ENCODE measurements at regions not wholly inside any gene's neighbourhood (a gene's known extent, or its start where the extent isn't known, plus 50 kb on each side); places are given as distances from the start of the nearest gene placed in this dataset.

GRCh38 chr18:61756244-61756643 is 136.6 kb downstream of the RNF152 start:
- DNase-seq, result no peak

GRCh38 chr18:61755555-61755954 is 137.3 kb downstream of the RNF152 start:
- no peak for DNase-seq

DNA sequence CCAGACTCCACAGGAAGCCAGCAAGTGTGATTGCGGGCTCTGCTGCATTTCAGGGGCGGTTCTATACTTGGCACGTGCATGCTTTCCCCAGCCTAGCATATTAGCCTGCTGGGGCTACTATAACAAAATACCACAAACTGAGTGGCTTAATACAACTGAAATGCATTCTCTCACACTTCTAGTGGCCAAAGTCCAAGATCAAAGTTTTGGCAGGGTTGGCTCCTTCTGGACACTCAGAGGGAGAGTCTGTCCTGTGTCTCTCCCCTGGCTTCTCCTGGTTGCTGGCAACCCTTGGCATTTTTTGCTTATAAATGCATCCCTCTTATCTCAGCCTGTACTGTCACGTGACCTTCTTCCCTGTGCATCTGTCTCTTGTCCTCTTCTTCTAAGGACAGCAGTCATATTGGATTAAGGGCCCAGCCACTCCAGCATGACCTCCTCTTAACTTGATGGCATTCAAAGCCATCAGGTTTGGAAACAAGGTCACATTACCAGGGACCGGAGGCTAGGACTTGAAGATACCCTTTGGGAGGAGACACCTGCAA is 138.7 kb downstream of the RNF152 start:
- no peak for DNase-seq

DNA sequence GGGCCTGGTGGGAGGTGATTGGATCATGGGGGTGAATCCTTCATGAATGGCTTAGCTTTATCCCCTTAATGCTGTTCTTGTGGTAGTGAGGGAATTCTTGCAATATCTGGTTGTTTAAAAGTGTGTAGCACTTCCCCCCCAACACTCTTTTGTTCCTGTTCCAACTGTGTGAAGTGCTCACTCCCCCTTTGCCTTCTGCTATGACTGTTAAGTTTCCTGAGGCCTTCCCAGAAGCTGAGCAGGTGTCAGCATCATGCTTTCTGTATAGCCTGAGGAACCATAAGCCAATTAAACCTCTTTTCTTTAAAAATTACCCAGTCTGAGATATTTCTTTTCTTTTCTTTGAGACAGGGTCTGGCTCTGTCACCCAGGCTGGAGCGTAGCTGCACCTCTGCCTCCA is 139.4 kb downstream of the RNF152 start:
- DNase-seq, result no peak

GRCh38 chr18:61752973-61753372 is 139.8 kb downstream of the RNF152 start:
- no peak for DNase-seq

DNA sequence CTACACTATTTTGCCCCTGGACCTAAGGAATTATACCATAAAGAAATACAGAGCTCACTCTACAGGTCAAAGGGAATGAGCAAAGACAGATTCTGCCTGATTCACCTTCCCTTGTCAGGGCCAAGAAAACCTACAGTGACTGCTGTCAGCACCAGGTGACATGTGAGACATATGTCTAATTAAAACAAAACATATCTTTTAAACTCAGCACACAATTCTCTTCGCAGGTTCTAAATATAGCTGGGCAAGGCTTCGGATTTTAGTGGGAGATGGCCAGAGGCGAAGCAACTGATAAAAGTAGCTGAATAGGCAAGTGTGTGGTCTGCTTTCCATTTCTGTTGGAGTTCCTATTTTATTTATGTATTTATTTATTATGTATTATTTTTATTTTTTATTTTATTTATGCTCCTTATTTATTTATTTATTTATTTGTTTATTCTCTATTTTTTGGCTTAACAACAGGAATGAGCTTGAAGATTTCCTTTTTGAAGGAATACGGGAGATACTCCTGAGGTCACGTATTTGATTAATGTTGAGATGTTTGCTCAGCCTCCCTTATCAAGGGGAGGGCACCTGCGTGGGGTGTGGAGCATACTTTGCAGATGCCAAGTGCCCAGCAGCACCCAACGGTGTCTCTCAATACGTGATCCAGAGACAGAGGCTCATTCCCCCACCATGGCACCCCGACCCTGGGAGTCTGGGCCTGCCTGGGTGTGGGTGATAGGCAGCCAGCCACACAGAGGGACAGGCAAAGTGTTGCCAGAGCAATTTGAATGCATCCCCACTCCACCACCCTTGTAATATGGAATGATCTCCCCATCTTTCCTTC is 141.8 kb downstream of the RNF152 start:
- no peak for DNase-seq

DNA sequence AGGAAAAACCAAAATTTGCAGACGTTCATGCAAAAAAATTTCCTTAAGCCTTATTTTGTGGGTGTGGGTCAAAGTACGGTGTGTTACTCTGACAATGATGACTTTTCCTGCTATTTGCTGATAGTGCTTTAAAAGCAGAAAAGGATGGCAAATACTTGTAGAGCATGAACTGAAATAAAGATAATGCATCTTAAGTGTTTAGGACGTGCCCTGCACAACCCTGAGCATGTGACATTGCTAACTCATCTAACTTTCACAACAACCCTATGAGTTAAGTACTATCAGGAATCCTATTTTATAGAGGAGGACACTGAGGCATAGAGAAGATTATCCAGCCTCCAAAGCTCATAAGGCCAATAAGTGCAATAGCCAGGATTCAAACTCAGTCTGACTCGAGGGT is 143.3 kb downstream of the RNF152 start:
- no peak for DNase-seq

DNA sequence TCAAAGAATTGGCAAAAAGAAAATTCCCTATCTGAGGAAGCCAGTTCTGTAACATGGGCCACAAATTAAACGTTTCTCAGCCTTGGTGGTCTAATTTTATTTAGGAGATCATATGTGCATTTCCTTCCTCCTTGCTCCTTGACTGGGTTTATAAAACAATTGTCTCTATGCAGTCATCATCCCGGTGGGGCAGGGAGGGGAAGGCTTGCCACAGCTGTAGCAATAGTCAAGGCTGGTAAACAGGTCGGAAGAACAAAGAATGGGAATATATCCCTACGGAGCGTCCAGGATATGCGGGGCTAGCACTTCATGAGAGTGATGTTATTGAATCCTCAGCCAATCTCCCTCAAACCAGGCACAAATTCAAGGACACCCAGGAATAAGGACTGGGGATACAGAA is 143.8 kb downstream of the RNF152 start:
- DNase-seq, result no peak

DNA sequence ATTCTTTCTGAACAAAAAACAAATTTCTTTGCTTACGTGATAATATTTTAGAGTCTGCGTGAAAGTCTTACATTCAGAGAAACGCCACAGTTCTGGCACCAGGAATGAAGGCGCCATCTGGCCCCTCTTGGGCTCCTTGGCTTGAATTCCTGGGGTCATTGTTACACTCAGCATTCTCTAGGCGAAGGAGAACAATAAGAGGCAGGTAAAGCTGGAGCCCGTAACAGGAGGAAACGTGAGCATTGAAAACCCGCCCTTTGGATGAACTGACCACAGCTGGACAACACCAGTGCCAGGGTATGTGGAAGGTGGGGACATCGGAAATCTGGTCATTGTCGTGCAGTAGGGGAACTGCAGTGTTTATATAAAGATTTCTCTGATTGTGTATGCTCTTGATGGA is 144.8 kb downstream of the RNF152 start:
- DNase-seq, result no peak

GRCh38 chr18:61743775-61744531 is 148.9 kb downstream of the RNF152 start:
- no peak for DNase-seq

GRCh38 chr18:61742565-61743429 is 150.0 kb downstream of the RNF152 start:
- no peak for DNase-seq

DNA sequence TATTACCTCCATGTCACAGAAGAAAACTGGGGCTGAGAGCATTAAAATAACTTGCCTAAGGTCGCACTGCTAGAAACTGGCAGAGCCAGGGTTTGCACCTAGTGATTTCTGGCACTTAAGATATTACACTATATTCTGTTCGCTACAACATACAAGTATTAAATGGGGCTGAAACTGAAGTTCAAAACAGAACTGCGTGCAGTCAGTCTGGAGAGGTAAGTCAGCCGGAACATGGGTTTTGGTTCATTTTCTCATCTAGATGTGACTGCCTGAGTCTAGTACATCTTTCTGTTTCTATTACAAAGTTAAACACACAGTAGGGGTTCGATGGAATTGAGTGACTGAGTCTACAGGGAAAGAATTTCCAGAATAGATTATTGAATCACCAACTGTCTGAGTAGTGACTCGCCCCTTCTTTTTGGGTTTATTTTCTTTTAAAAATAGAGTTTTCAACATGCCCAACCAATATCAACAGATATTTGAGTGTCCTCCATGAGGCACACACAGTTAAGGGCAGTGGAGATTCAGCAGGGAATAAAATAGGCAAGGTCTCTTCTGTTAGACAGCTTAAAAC is 150.8 kb downstream of the RNF152 start:
- DNase-seq, result no peak

DNA sequence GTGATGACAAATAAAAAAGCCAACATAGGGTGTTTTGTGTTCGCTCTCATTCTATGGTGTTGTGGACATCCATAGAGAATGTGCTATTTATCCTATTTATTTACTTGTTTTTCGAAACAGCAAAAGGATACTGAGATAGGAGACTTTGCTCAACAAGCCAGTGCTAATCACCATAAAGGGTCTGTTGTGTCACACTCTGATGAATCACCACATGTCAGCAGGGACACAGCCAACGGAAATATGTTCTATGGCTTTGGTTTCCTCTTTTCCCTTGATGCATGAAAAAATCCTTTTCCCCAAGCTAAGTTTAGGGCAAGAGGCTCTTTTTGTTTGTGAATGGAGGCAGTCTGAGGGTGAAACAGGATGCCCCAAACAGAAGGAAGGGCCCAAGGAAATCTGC is 154.3 kb downstream of the RNF152 start:
- DNase-seq, result no peak

DNA sequence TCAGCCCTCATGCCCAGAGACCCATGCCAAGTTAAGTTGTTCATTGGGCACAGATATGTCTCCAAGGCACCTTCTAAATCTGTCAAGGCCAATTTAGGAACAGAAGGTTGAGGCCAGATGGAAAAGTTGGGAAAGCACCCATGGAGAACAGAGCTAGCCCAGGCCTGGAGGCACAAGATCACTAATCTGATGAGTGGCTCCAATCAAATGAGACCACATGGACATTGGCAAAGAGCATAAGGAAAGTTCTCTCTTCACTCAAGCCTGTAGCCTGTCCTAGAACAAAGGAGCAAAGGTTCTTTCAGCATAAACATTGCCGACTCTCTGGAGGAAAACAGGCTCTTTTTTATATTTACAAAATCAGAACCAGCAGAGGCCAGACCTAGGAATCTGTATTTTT is 154.8 kb downstream of the RNF152 start:
- no peak for DNase-seq

DNA sequence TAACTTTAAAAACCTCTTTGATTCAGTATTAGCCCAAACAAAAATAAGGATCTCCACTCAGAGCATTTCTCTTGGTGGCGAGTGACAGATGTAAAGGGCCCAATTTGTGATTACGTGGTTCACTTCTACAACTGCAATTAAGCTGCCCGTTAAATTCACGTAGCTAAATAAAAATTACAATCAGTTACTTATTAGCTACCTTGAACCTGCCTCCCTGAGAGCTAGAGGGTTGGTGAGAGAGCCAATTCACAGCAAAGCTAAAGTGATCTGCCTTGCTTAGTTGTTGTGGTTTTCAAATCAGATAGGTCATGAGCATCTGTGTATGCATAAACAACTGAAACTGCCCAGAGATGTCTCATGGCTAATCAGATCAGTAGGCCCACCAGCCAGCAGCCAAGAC is 156.7 kb downstream of the RNF152 start:
- no peak for DNase-seq

DNA sequence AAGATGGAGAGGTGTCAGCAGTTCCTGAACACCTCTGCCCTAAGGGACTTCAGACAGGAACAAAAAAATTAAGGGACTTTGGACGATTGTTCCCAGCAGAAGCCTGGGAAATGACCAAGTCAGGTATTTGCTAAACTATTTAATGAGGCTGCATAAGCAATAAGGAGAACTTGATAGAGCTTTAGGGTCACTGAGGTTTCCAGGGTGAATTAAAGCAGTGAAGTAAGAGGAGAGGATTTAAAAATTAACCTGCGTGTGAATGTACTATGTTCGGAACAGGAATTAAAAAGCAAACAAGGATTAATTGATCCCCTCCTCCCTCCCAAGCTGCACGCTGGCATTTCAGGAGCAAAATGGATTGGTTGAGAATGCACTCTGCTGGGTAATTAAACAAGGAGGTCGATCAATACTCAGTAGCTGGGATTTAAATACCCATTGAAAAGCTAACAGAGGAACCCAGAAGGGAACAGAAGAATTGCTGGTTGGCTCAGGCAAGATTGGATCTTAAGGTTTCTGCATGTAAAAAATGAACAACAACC is 157.2 kb downstream of the RNF152 start:
- no peak for DNase-seq

DNA sequence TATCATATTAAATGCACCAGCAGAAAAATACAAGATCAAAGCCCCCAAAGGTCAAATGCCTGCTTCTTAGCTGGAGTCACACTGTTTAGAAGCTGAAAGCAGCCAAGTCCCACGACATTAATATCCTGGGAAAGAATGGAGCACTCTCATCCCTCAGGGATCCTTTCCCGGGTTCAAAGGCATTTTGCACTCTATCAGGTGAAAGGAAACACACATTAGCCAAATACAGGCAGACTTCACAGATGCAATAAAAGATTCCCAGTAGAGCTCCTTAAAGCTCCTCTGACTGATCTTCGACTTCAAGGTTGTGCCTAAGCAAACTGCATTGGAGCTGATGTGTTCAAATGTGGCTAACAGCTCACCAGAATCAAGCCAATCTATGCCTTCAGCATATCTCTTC is 158.4 kb downstream of the RNF152 start:
- no peak for DNase-seq

- DNase-seq, result no peak
These were observed 160.0 kb downstream of the RNF152 start for GRCh38 chr18:61732854-61733253.

DNA sequence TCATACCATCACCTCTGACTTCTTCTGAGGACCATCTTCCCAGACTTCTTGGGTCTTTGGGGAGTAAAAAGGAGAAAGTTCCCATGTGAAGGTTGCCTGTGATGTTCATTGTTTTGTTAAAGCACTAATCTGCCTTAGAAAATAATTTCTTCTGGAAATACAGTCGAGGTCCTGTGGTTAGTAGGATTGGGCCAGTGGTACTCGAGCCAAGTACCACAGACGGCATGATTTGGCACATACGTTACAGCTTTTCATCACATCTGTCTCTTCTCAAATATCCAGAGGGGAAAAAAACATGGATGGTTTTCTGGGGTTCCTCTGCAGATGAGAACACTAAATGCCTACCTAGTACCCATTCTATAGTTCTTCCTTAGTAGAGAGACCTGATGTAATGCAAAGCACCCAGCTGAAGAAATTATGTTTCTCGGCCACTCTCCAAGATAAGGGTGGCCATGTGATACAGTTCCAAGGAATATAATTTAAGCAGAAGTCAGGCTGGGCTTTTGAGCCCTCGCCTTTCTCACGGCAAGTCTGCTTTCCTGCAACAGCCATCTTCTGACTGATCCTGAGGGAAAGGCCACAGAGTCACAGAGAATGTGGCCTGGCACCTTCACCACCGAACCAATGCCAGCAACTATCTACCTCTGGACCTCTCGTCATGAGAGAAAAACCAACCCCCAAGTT is 161.0 kb downstream of the RNF152 start:
- DNase-seq, result no peak

DNA sequence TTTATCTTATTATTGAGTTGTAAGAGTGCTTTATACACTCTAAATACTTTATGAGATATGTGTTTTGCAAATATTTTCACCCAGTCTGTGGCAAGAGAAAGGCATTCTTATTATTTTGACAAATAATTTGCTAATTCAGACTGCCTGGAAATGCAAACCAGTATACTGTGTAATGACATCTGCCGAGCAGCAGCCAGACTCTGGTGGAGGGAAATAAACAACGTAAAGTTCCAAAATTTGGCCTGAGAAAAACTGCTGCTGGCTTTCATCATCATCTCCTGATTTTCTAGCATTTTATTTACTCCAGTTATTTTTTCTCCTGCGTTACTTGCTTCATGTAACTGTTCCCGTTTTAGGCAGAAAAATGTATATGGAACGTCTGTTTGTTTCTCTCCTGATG is 161.6 kb downstream of the RNF152 start:
- DNase-seq, result no peak

GRCh38 chr18:61729322-61729721 is 163.5 kb downstream of the RNF152 start:
- DNase-seq, result no peak

Data from GDM1 (cell line).